GM12892 (cell line): ENCODE measurements at regions not wholly inside any gene's neighbourhood (a gene's known extent, or its start where the extent isn't known, plus 50 kb on each side); places are given as distances from the start of the nearest gene placed in this dataset.

ENCODE experiments used
- POLR2A ChIP-seq: IDR thresholded peaks from 2 replicates; pipeline ENCODE4 v1.6.1; 2011; ENCODE audit warnings: low read depth, low read length, control low read depth
- TAF1 ChIP-seq: IDR thresholded peaks from 2 replicates; pipeline ENCODE4 v1.6.1; 2011; ENCODE audit warnings: low read depth, mild to moderate bottlenecking, control low read depth, low read length, borderline replicate concordance

GRCh38 chr12:115492553-115492952, 784.9 kb downstream of the MED13L start:
- TF ChIP-seq POLR2A (no peak), TAF1 (no peak)
